Stimulated activated naive CD8-positive, alpha-beta T cell treated with anti-CD3 and anti-CD28 coated beads, Interleukin-15, Interleukin-2, amounts not matched to agents 100 U/mL and 50 U/mL, for 24 hours (primary cell): ENCODE measurements at regions not wholly inside any gene's neighbourhood (a gene's known extent, or its start where the extent isn't known, plus 50 kb on each side); places are given as distances from the start of the nearest gene placed in this dataset.
"Not testable (repeated sequence)": the region's sequence is repeated elsewhere in the genome, so short reads cannot be mapped to it uniquely, and the experiment has no call there.

Source experiments
- ATAC-seq: fragments of 150-1000 bp; cut with Tn5 transposase; one replicate; pipeline ENCODE4 v1.10.0; 2021
- DNase-seq: peaks from one replicate; pipeline ENCODE4 v3.0.0; 2021

DNA sequence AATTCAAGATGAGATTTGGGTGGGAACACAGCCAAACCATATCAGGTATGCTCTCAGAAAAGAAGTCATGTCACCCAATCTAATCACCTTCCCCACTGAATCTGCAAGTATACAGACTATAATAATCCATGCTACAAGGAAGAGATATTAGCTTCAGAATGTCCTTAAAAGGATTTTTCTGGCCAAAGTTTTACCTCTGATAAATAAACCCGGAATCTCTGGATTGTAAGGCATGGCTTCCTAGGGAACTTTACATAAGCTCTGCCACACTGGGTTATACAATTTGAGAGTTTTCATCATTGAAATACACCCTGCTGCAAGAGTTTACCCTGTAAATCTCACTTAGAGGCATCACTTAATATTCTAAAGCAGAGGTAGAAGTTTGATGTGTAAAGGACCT is 330.5 kb upstream of the KCNMB2 start:
- ATAC-seq (no peak), DNase-seq (no peak)

DNA sequence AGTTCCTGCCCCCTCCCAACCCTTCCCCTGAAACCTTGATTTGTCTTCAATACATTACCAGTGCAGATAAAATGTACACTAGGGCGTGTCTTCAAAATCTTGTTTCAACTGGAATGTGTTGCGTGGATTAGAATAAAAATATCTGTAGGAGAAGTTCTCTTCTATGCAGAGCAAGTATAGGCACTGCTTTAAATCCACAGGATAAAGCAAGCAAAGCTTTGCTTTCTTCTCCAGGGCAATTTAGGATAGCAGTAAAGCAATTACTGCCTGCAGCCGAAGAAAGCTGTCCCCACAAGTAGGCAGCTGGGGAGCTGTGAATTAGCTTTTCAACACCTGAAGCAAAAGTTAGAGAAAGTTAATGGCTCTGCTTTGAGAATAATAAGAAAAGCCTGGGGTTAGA is 329.7 kb upstream of the KCNMB2 start:
- DNase-seq (no peak), ATAC-seq (no peak)

DNA sequence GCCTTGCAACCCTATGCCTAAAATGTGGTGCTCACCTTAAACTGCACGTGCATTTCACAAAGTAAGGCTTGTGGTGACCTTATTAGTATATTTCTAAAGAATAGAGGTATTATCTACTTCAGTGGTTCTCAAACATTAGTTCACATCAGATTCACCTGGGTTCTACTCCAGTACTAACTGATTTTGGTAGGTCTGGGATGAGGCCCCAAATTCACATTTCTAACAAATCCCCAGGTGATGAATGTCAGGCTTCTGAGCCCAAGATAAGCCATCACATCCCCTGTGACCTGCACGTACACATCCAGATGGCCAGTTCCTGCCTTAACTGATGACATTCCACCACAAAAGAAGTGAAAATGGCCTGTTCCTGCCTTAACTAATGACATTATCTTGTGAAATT is 329.1 kb upstream of the KCNMB2 start:
- DNase-seq, ATAC-seq: not testable (repeated sequence)

DNA sequence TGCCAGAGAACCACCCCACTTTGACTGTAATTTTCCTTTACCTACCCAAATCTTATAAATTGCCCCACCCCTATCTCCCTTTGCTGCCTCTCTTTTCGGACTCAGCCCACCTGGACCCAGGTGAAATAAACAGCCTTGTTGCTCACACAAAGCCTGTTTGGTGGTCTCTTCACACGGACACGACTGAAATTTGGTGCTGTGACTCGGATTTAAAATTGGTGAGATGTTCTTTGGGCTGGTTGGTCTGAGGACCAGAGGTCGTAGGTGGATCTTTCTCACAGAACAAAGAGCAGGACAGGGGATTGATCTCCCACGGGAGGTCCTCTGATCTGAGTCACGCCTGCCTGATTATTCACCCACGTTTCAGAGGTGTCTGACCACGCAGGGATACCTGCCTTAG is 328.6 kb upstream of the KCNMB2 start:
- not testable (repeated sequence) for ATAC-seq, DNase-seq

DNA sequence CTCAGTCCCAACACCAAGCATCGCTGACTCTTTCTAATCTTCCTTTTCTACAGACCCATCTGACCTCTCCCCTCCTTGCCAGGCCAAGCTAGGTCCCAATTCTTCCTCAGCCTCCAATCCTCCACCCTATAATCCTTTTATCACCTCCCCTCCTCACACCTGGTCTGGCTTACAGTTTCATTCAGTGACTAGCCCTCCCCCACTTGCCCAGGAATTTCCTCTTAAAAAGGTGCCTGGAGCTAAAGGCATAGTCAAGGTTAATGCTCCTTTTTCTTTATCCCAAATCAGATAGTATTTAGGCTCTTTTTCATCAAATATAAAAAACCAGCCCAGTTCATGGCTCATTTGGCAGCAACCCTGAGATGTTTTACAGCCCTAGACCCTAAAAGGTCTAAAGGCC is 327.1 kb upstream of the KCNMB2 start:
- not testable (repeated sequence) for DNase-seq, ATAC-seq

DNA sequence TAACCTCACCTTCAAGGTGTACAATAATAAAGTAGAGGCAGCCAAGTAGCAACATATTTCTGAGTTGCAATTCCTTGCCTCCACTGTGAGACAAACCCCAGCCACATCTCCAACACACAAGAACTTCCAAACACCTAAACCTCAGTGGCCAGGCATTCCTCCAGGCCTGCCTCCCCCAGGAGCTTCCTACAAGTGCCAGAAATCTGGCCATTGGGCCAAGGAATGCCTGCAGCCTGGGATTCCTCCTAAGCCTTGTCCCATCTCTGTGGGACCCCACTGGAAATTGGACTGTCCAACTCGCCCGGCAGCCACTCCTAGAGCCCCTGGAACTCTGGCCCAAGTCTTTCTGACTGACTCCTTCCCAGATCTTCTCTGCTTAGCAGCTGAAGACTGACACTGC is 326.6 kb upstream of the KCNMB2 start:
- not testable (repeated sequence) for ATAC-seq, DNase-seq

DNA sequence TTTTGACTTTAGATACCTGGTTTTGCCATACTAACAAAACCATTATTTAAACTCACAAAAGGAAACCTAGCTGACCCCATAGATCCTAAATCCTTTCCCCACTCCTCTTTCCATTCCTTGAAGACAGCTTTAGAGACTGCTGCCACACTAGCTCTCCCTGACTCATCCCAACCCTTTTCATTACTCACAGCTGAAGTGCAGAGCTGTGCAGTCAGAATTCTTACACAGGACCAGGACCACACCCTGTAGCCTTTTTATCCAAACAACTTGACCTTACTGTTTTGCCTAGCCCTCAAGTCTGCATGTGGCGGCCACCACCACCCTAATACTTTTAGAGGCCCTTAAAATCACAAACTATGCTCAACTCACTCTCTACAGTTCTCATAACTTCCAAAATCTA is 325.1 kb upstream of the KCNMB2 start:
- not testable (repeated sequence) for ATAC-seq, DNase-seq

DNA sequence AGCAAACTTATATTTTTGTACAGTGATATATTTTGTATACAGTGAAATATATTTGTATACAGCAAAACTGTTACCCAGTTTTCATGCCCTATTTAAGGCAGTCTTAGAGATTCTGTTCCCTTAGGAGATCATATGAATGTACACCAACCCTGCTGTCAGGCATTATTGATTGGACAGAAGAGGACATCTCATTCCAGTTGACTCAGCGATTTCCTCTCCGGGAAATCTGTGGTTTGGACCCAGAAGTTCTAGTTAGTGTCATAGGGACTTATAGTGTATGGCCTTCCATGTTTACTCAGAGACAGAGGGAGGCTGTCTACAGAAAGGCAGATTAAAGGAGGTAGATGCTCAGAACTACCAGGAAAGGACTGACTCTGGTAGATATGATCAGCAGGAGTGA is 318.8 kb upstream of the KCNMB2 start:
- ATAC-seq, result no peak

DNA sequence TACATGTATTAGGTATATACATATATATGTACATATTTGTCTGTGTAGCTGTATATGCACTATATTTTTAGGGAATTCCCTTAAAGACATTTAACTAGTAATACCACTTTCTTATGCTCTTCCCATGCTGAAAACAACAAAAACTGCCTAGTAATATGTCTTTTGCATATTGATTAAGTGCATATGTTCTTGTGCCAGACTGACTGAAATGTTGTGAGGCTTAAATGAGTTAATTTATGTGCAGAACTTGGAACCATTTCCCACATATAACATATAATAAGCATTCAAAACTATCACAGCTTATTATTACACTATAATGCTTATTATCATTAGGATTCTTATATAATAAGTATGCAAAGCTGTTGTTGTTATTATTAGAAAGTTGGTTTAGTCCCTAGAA is 318.0 kb upstream of the KCNMB2 start:
- no peak for DNase-seq
- ATAC-seq, result no peak

More for the DNA sequence above, 318.8 kb upstream of the KCNMB2 start:
- DNase-seq, result no peak

DNA sequence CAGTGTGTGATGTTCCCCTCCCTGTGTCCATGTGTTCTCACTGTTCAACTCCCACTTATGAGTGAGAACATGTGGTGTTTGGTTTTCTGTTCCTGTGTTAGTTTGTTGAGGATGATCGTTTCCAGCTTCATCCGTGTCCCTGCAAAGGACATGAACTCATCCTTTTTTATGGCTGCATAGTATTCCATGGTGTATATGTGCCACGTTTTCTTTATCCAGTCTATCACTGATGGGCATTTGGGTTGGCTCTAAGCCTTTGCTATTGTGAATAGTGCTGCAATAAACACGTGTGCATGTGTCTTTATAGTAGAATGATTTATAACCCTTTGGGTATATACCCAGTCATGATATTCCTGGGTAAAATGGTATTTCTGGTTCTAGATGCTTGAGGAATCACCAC is 316.6 kb upstream of the KCNMB2 start:
- not testable (repeated sequence) for ATAC-seq, DNase-seq

DNA sequence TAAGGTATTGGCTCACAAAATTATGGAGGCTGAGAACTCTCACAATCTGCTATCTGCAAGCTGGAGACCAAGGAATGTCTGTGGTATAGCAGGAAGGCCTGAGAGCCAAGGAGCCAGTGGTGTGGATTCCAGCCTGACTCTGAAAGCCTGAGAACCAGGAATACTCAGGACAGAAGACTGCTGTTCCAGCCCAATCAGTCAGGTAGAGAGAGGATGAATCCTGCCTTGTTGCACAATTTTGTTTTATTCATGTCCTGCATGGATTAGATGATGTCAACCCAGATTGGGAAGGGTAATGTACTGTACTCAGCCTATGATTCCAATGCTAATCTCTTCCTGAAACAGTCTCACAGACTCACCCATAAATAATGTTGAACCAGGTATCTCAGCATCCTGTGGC is 312.4 kb upstream of the KCNMB2 start:
- ATAC-seq, result no peak
- no peak for DNase-seq

DNA sequence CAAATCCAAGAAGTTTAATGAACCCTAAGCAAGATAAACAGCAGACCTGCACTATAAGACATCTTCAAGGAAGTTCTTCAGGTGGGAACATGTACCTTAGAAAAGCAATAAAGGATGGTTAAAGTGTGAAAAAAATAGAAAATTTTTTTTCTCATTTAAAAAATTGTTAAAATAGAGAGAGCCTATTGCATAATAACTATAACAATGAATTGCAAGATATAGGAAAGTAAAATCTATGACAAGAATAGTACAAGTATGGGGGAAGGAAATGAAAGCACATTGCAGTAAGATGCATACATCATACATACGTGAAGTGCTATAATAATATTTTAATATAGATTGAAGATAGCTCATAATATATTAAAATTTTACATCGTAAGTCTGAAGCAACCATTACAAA is 310.1 kb upstream of the KCNMB2 start:
- ATAC-seq (no peak), DNase-seq (no peak)

DNA sequence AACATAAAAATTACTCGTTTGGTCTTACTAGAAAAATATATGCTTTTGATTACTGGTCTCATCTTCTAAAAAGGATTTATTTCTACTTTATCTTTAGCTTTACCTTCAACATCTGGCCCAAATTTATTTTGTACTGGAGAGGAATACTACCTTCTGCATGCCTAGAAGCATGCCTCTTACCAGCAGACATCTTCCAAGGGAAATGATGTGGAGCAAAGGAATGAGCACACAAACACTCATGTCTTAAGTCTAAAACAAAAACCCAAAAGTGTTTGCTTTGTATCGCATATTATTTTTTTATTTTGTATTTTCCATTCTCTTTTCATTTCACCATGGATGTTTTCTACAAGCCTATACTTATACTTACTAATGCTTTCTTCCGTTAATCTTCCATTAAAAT is 304.6 kb upstream of the KCNMB2 start:
- DNase-seq (no peak), ATAC-seq (no peak)

DNA sequence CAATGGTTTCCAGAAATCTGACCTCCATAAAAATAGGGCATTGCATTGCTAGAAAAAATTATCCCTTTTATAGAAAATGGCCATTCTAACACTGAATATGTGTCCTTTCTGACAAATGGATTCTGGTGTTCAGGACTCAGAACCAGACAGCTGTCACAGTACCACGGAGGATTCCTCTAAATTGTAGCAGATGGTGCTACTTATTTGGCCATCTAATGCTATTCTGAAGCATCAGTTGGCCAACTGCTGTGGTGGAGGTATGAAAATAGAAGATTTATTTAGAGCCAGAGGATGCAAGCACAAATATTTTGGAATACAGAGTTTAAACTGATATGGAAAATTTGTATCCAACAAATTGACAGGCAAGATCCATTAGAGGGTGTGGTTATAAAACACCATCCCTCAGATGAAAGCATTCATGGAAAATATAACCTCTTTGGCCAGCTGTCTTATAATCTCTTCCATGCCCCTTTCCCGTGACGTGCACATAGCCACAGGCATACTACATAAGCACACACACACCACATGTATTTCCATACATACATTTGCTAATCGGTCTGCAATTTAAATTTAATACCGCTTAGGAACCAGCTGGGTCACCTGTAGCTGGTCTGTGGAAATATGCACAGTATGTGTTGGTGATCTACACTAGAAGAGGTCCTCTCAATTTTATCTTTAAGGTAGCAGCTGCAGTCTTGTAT is 302.7 kb upstream of the KCNMB2 start:
- no peak for DNase-seq
- no peak for ATAC-seq

DNA sequence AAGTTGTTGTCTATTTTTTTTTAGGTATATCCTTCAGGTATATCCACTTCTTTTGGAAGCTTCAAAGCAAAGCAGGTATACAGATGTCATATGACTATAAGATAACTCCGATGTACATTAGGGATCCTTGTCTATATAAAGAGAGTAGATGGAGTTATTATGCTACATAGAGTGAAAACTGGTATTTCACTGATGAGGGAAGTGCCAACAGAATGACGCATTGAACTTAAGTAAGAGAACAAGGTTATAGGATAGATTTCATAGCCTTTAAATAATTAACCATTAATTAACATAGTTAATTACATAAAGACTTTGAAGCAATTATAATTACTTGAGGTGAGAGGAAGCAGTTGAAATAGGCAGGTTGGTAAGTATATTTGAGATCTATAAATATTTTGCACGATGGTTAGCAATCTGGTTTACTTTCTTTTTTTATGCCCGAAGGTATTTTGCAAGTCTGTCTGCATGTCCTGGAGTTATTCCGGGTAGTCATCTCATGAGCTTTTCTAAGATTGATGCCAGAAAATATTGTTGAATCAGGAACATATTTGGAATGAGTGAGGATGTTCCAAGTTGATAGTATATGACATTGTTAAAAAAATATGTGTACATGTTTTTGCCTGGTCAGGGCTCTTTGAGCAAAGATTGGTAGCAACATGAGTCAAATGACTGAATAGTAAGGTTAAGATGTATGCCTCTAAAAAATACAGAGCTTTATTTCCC is 299.5 kb upstream of the KCNMB2 start:
- ATAC-seq, result no peak
- DNase-seq, result no peak

DNA sequence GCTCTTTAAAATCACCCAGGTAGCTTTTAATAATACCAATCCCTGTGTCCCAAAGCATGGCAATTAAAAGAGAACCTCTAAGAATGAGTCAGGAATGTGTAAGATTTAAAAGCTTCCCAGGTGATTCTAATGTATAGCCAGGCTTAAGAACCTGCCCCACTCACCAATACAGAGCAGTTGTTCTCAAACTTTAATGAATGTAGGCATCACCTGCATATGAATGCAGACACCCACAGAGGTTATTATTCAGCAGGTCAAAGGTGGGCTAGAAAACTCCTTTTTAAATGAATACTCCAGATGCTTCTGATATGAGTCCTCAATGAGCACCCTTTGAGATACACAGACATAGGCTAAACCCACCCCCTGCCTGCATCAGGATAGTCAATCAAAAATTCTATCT is 298.1 kb upstream of the KCNMB2 start:
- DNase-seq (no peak), ATAC-seq (no peak)

DNA sequence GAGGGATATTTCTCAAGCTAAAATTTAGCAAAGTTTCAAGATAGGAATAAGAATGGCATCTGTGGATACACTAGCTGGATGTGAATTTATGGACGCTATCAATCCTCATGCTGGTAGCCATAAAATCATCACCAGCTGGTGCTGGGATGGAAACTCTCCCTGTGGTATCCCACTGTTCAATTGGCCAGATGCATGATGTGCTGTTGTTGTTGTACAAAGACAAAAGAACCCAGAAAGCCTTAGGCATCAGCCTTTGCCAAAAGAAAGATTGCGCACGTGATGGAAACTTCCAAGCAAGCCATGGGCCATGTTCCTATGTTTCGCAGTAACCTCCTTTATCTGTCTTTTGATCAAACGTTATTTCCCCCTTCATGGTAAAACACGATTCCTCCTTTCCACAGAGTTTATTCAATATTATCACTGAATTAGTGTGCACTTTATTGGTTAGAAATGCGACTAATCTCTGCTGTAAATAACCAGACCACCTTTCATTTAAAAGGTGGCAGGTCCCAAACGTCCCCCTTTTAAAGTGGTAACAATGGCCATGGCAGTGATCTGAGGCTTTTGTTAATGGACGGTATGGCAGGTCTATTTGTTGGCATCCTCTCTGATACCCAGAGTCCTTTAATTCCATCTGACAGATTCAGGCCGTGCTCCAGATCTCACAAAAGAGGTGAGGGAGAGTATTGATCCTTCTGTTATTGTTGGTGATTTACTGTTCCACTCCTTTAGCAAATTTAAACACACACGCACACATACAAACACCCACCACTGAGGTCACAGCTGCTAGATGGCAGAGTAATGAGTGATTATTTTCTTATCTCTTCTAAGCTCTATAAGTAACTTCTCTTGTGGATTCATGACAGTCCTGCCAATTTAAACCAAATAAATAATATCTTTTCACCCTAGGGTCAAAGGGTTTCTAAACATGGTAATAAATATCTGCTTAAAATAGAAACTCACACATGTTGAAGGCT is 291.2 kb upstream of the KCNMB2 start:
- ATAC-seq (no peak), DNase-seq (no peak)

DNA sequence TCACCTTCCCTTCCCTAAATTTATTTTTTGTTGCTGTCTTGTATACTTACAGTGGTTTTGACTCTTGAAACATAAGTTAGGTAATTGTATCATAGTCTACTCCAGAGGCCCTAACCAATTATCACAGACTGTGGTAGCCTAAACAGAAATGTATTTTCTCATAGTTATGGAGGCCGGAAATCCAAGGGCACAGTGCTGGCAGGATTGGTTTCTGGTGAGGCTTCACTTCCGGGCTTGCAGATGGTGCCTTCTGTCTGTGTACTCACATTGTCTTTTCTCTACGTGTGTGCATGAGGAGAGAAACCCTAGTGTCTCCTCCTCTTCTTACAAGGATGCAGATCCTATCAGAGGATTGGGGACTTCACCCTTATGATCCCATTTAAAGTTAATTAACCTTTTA is 290.2 kb upstream of the KCNMB2 start:
- ATAC-seq (no peak), DNase-seq (no peak)

DNA sequence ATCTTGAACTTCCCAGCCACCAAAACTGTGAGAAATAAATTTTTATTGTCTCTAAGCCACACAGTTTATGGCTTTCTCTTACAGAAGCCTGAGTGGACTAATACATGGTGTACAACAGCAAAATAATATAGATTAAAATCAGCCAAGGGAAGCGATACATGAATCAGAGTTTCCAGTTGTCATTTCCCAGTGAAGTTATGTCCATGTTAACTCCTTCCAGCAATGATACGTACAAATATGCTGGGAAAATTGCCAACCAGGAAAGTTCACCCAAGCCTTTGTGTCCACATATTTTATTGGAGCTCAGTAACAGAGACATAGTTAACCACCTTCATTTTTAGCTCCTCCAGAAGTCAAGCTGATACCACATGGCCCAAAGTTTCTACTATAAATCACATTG is 280.9 kb upstream of the KCNMB2 start:
- no peak for ATAC-seq
- DNase-seq, result no peak

DNA sequence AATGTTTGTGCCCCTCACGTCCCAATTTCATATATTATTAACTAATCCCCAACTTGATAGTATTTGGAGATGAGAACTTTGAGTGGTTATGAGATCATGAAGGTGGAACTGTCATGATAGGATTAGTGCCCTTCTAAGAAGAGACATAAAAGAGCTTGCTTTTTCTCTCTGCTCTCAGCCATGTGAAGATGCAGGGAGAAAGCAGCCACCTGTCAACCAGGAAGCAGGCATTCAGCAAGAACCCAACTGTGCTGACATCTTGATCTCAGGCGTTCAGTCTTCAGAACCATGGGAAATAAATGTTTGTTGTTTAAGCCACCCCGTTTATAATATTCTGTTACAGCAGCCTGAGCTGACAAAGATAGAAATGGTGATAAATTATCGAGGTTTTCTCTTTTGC is 278.7 kb upstream of the KCNMB2 start:
- ATAC-seq, result no peak
- DNase-seq, result no peak

DNA sequence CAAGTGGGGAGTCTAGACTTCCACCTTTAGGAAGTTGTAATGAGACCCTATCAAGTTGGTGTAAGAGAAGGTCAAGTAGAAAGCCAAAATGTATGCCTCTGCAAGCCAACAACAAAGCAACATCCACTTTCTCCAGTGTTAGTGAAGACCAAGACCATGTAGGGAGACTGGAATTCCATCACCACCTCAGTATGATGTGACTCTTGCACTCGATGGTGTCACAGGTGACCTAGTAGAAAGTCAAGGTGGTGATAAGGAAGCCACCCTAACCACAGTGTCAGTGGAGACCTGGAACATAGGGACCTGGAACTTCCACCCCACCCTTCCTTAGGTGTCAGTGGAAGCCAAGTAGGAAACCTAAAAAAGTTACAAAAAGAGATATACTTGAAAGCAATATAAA is 278.1 kb upstream of the KCNMB2 start:
- DNase-seq, result no peak
- ATAC-seq, result no peak

DNA sequence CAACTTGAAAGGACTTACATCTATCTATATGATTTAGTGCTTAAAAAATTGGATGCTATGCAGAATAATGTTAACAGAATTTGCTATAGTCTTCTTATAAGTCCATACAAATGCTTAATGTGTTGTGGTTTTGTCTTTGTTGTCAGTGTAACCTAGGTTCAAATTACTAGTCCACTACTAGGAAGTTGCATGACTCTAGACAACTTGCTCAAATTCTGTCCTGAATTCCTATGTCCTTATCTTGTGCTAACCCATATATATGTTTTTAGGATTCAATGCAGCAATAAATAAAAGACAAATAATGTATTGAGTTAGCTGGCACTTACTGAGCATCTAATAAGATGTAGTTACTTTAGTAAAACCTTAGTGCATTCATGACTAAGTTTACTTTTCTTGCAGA is 276.5 kb upstream of the KCNMB2 start:
- no peak for ATAC-seq
- no peak for DNase-seq
